Stimulated activated CD8-positive, alpha-beta memory T cell treated with anti-CD3 and anti-CD28 coated beads, Interleukin-7, amount 100 ng/mL, for 48 hours (primary cell): ENCODE measurements at regions not wholly inside any gene's neighbourhood (a gene's known extent, or its start where the extent isn't known, plus 50 kb on each side); places are given as distances from the start of the nearest gene placed in this dataset.
"Not testable (repeated sequence)": the region's sequence is repeated elsewhere in the genome, so short reads cannot be mapped to it uniquely, and the experiment has no call there.

Source experiments
- DNase-seq, 2 donors: peaks; one replicate each; pipeline ENCODE4 v3.0.0-alpha.2; 2020; ENCODE audit warnings: low read depth in 1 of 2; ENCODE audit errors: extremely low read depth in 1 of 2

- not testable (repeated sequence) for DNase-seq
Observed at GRCh38 chr13:66072097-66072496, 1158.0 kb downstream of the PCDH9 start.

DNA sequence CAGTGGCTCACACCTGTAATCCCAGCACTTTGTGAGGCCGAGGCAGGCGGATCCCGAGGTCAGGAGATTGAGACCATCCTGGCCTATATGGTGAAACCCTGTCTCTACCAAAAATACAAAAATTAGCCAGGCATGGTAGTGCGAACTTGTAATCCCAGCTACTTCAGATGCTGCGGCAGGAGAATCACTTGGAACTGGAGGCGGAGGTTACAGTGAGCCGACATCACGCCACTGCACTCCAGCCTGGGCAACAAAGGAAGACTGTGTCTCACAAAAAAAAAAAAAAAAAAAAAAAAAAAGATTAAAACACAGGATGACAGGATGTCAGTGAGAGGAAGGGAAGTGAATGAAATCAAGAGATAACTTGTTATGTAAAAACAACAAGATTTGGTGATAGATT lies 1158.5 kb downstream of the PCDH9 start:
- no peak for DNase-seq

- no peak for DNase-seq
Observed at GRCh38 chr13:66071029-66071428, 1159.1 kb downstream of the PCDH9 start.

GRCh38 chr13:66069570-66069969 lies 1160.6 kb downstream of the PCDH9 start:
- DNase-seq = no peak

- no peak for DNase-seq
Observed at GRCh38 chr13:66068683-66069082, 1161.5 kb downstream of the PCDH9 start.

DNA sequence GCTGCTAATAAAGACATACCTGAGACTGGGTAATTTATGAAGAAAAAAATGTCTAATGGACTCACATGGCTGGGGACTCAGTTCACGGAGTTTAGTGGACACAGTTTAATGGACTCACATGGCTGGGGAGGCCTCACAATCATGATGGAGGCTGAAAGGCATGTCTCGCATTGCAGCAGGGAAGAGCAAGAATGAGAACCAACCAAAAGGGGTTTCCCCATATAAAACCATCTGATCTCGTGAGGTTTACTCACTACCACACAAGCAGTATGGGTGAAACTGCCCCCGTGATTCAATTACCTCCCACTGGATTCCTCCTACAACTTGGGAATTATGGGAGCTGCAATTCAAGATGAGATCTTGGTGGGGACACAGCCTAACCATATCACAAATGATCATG lies 1181.2 kb downstream of the PCDH9 start:
- DNase-seq = no peak

DNA sequence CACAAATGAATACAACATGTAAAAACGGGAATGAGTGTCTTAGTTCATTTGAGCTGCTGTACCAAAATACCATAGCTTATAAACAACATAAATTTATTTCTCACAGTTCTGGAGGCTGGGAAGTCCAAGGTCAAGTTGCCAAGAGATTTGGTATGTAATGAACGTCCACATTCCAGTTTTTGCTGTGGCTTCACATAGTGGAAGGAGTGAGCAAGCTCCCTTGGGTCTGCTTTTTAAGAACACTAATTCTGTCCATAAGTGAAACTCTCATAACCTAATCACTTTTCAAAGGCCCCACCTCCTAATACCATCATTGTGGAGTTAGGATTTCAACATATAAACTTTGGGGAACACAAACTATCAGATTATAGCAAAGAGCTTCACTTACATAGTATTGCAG lies 1189.6 kb downstream of the PCDH9 start:
- no peak for DNase-seq

DNA sequence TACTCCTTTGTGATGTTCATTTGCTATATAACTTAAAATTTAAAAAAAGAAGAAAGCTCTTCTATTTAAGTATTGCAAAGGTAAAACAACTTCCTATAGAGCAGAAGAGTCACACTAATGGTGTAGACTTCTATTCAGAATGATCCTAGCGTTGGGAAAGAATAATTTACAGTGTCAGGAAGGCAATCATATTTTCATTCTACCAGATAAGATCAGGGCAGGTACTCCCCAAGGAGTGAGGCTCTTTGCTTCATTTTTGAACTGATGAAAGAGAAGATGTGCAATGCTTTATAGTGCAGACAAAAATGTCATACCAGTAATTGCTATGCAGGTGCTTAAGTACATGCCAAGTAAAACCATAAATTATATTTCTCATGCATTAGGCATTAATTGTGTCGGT lies 1193.0 kb downstream of the PCDH9 start:
- DNase-seq = no peak

- DNase-seq = no peak
Observed at GRCh38 chr13:66036636-66037035, 1193.5 kb downstream of the PCDH9 start.

DNA sequence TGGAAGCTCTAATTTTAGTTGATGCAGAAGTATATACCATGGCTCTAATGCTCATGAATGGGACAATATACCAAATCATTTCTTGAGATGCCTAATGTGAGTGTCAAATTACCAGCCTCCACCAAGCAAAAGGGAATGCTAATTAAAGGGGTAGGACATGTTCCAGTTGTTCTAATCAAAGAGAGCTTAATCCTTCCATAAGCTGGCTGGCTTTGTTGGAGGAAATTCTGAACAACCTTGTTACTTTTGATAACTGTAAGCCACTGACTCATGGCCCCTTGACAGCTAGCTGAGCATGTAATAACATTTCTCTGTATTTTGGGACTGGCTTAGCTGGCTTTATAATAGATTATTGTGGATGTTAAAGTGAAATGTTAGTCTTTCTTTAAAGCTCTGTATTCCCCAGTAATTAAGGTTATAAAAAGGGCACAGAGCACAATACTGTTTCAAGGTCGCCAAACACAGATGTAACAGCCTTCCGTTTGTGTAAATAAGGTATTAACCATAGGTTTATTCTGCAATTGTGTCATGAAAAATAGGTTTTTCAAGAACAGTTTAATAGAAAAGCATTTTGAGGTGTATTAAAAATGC lies 1194.0 kb downstream of the PCDH9 start:
- no peak for DNase-seq

GRCh38 chr13:66033924-66034323 lies 1196.2 kb downstream of the PCDH9 start:
- no peak for DNase-seq

- DNase-seq = no peak
Observed at GRCh38 chr13:66021846-66022245, 1208.3 kb downstream of the PCDH9 start.

DNA sequence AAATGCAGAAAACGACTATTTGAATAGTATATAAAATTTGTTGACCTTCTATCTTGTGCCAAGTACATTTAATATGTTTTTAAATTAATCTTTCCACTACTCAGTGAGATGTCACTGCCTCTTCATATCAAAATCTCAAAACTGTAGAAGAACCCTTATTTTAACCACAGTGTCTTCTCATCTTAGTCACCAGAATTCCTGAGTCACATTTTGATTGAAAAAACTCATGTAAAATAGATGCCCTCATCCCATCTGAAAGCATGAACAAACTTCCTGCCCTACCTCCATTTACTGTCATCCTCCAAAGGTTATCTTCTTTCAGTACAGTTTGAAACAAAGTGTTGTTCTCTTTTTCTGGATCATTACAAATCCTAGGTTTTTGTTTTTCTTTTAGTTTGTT lies 1215.4 kb downstream of the PCDH9 start:
- DNase-seq = no peak

DNA sequence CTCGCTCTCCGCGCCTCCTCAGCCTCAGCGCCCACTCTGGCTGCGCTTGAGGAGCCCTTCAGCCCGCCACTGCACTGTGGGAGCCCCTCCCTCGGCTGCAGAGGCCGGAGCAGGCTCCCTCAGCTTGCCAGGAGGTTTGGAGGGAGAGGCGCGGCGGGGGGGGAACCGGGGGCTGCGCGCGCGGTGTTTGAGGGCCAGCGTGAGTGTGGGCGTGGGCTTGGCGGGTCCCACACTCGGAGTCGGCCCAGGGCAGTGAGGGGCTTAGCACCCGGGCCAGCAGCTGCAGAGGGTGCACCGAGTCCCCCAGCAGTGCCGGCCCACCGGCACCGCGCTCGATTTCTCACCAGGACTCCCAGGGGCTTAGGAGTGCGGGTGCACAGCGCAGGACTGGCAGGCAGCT lies 1220.9 kb downstream of the PCDH9 start:
- no peak for DNase-seq

DNA sequence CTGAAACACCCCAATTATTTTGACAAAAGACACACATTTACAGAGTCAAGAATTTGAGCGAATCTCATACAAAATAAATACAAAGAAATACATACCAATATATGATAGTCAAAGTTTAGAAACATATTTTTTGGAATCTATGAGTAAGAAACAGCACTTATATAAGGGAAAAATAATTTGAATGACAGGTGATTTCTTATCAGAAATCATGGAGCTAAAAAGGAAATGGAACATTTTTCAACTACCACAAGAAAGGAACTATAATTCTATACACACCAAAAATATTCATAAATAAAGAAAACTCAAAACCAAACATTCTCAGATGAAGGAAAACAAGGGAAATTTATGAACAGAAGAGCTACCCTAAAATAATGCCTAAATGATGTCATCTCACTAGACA lies 1226.6 kb downstream of the PCDH9 start:
- no peak for DNase-seq

DNA sequence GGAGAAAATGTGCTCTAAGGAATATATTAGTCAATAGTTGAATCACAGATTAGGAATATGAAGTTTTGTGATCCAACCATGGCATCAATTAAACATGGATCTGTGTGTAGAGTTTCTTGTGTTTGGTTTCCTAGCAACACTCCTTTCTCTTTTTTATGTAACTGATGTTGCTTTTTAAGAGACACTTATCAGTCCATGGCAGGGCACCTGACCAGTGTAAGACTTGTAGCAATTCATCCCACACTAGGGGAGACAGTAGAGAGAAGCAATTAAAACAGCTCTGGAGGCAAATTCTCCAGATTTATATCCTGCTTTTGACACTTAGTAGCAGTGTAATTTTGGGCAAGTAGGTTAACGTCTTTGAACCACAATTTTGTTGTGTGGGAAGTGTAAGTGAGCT lies 1229.0 kb downstream of the PCDH9 start:
- DNase-seq = no peak

GRCh38 chr13:65999411-65999810 lies 1230.7 kb downstream of the PCDH9 start:
- DNase-seq = no peak

GRCh38 chr13:65990684-65991083 lies 1239.5 kb downstream of the PCDH9 start:
- DNase-seq = no peak

- DNase-seq = no peak
Observed at GRCh38 chr13:65985612-65986011, 1244.5 kb downstream of the PCDH9 start.

DNA sequence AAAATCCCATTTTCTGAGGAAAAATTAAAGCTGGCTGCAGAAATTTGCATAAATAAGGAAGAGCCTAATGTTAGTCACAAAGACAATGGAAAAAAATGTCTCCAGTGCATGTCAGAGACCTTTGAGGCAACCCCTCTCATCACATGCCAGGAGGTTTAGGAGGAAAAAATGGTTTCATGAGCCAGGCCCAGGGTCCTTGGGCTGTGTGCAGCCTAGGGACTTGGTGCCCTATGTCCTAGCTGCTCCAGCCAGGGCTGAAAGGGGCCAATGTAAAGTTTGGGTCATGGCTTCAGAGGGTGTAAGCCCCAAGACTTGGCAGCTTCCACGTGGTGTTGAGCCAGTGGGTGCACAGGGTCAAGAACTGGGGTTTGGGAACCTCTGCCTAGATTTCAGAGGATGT lies 1252.6 kb downstream of the PCDH9 start:
- no peak for DNase-seq

DNA sequence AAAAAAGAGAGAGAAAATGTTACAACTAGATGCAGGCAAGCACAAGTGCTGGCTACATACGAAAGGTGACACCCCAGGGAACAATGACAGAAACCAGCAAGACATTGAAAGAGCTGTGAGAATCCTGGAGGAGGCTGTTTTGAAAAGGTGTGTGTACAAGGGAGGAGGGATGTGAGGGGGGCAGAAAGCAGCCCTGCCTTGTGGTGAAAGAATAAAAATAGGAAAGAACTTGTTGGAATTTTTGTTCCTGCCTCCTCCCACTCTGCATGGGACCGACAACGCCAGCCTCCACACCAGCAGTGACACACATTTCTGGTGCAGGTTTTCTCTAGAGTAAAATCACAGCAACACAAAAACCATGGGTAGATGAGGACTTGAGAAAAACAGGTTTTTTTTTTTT lies 1258.6 kb downstream of the PCDH9 start:
- DNase-seq = no peak

DNA sequence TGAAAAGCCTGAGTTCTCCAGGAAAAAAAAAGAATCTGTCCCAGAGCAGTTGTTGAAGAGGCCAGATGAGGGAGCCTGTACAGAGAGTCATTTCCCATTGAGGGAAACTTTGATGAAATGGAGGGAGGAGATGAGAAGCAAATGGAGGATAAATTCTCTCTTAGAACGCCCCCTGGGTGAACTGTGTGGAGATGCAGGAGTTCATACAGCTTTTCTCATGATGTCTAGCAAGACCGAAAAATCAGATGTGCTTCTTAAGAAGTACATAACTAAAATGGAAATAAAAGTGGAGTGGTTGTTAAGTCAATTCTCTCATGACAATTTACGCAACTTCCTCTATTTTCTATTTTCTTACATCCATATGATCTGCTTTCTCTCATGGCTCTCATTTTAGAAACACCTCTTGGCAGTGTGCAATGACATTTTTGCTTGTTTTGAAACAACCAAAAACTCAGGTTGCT lies 1263.1 kb downstream of the PCDH9 start:
- no peak for DNase-seq

DNA sequence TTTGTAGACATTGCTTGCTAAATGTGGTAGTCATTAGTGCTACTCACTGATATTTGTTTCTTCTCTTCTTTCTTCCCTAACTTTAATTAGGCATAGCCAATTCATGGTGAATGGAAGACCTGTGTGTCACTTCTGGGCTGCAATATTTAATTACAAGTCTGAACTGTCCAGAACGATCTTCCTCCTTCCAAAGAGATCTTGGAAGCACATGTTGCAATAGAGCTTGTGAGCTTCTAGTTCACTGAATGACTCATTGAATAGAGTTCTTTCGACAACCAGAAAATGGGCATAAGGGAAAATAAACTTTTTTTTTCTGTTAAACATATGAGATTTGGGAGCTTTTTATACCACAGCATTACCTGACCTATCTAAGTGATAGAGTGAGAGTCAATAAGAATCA lies 1264.6 kb downstream of the PCDH9 start:
- DNase-seq = no peak
